ENCODE measurements at regions not wholly inside any gene's neighbourhood (a gene's known extent, or its start where the extent isn't known, plus 50 kb on each side); places are given as distances from the start of the nearest gene placed in this dataset.

DNA sequence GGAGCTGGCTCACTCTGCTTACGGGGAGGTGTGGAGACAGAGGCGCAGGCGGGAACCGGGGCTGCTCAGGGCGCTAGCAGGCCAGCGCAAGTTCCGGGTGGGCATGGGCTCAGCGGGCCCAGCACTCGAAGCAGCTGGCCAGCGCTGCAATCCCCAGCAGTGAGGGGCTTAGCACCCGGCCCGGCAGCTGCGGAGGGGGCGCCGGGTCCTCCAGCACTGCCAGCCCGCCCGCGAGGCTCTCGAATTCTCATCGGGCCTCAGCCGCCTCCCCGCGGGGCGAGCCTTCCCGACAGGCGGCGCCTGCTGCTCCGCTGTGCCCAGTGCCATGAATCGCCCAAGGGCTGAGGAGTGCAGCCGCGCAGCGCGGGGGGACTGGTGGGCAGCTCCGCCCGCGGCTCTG, 78.6 kb upstream of the MITF start:
- BruUV-seq (replicated peaks), result no TSS peak
- no peak overlapping the region for H3K9ac ChIP-seq (ENCODE audit: insufficient read depth in 1 of 2, low read depth in 2 of 2, low read length in 2 of 2)
- no peak for FAIRE-seq
- no peak for TF ChIP-seq KDM4B (IDR thresholded peaks at IDR 0.05; ENCODE audit: borderline replicate concordance in 2 of 2, low read depth in 1 of 2)
- no peak for TF ChIP-seq GTF2E2 (tag; IDR thresholded peaks at IDR 0.05)
- TF ChIP-seq BDP1 (IDR thresholded peaks at IDR 0.05; ENCODE audit: insufficient read depth, insufficient read length), result no peak
- TF ChIP-seq TAF7 (tag; IDR thresholded peaks at IDR 0.05), result no peak
- TF ChIP-seq HNRNPK (IDR thresholded peaks at IDR 0.05; ENCODE audit: low read depth, low read length, poor library complexity, severe bottlenecking), result no peak
- TF ChIP-seq YY1 (IDR thresholded peaks at IDR 0.05; ENCODE audit: borderline replicate concordance in 1 of 3, control insufficient read depth in 1 of 3, extremely low read depth in 1 of 3, insufficient read depth in 3 of 3, insufficient read length in 1 of 3, insufficient replicate concordance in 2 of 3, low read depth in 1 of 3, low read length in 2 of 3), result no peak
- no peak for TF ChIP-seq TBL1XR1 (IDR thresholded peaks at IDR 0.05; ENCODE audit: low read length in 2 of 2)
- no peak for TF ChIP-seq RAD51 (IDR thresholded peaks at IDR 0.05; ENCODE audit: borderline replicate concordance, low read depth)
- TF ChIP-seq, protein P1, sequence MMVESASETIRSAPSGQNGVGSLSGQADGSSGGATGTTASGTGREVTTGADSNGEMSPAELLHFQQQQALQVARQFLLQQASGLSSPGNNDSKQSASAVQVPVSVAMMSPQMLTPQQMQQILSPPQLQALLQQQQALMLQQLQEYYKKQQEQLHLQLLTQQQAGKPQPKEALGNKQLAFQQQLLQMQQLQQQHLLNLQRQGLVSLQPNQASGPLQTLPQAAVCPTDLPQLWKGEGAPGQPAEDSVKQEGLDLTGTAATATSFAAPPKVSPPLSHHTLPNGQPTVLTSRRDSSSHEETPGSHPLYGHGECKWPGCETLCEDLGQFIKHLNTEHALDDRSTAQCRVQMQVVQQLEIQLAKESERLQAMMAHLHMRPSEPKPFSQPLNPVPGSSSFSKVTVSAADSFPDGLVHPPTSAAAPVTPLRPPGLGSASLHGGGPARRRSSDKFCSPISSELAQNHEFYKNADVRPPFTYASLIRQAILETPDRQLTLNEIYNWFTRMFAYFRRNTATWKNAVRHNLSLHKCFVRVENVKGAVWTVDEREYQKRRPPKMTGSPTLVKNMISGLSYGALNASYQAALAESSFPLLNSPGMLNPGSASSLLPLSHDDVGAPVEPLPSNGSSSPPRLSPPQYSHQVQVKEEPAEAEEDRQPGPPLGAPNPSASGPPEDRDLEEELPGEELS (CRISPR knock-in tag; IDR thresholded peaks at IDR 0.05; ENCODE audit: borderline replicate concordance), result no peak
- no peak for TF ChIP-seq ZNF778 (CRISPR knock-in tag; IDR thresholded peaks at IDR 0.05)
- no peak for TF ChIP-seq SRSF7 (optimal IDR thresholded peaks at IDR 0.05; ENCODE audit: low read depth, low read length)
- no peak for TF ChIP-seq TCFL5 (CRISPR knock-in tag; conservative IDR thresholded peaks at IDR 0.05)
- TF ChIP-seq, protein P2, sequence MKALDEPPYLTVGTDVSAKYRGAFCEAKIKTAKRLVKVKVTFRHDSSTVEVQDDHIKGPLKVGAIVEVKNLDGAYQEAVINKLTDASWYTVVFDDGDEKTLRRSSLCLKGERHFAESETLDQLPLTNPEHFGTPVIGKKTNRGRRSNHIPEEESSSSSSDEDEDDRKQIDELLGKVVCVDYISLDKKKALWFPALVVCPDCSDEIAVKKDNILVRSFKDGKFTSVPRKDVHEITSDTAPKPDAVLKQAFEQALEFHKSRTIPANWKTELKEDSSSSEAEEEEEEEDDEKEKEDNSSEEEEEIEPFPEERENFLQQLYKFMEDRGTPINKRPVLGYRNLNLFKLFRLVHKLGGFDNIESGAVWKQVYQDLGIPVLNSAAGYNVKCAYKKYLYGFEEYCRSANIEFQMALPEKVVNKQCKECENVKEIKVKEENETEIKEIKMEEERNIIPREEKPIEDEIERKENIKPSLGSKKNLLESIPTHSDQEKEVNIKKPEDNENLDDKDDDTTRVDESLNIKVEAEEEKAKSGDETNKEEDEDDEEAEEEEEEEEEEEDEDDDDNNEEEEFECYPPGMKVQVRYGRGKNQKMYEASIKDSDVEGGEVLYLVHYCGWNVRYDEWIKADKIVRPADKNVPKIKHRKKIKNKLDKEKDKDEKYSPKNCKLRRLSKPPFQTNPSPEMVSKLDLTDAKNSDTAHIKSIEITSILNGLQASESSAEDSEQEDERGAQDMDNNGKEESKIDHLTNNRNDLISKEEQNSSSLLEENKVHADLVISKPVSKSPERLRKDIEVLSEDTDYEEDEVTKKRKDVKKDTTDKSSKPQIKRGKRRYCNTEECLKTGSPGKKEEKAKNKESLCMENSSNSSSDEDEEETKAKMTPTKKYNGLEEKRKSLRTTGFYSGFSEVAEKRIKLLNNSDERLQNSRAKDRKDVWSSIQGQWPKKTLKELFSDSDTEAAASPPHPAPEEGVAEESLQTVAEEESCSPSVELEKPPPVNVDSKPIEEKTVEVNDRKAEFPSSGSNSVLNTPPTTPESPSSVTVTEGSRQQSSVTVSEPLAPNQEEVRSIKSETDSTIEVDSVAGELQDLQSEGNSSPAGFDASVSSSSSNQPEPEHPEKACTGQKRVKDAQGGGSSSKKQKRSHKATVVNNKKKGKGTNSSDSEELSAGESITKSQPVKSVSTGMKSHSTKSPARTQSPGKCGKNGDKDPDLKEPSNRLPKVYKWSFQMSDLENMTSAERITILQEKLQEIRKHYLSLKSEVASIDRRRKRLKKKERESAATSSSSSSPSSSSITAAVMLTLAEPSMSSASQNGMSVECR (CRISPR knock-in tag; IDR thresholded peaks at IDR 0.05), result no peak
- H2AFZ ChIP-seq (ENCODE audit: low read depth, low read length), result no peak overlapping the region
- in situ Hi-C loops (cut with MboI) (loop anchor here (25.0 kb wide), 1 partner anchor 498 kb away; no protein-coding TSS in a partner anchor), intact Hi-C loops (cut with micrococcal nuclease) (no loop called here)
- no peak for DNase-seq (ENCODE audit: extremely low read depth in 1 of 4, low spot score in 3 of 4)
- peaks cover 5 to 21% of the 10 kb centered on the region in 2 experiments; a peak in 3 of 5 replicates for H3K27me3 ChIP-seq (ENCODE audit: control insufficient read depth in 2 of 2, insufficient read depth in 2 of 2, low read length in 2 of 2)
- no peaks in the 10 kb centered on the region for H3K36me3 ChIP-seq (ENCODE audit: control insufficient read depth, insufficient read depth, low read length)
- no peak overlapping the region for H3K4me2 ChIP-seq (ENCODE audit: insufficient read depth, low read length)
- H3K27ac ChIP-seq (ENCODE audit: extremely low read depth, low read depth, low read length), result no peak overlapping the region
- CTCF ChIA-PET (ENCODE audit: low intra/inter-chr PET ratio), result no interaction called here
- no peaks in the 10 kb centered on the region for H3K79me2 ChIP-seq (ENCODE audit: control insufficient read depth, insufficient read depth, low read length)
- no peak for ATAC-seq
- peaks cover 0 to 6% of the 10 kb centered on the region in 2 experiments; a peak in 3 of 5 replicates for H3K4me1 ChIP-seq (replicated peaks in 1 of 2; ENCODE audit: control insufficient read depth in 2 of 2, insufficient read depth in 2 of 2, low read length in 2 of 2)
- no peaks in the 10 kb centered on the region for H4K20me1 ChIP-seq (replicated peaks; ENCODE audit: control insufficient read depth, insufficient read depth, low read length)
- H3K4me3 ChIP-seq, result no peak overlapping the region
- no peaks in the 10 kb centered on the region for H3K9me3 ChIP-seq (replicated peaks; ENCODE audit: control insufficient read depth, insufficient read depth, low read depth, low read length)
- POLR2A ChIA-PET, result no interaction called here
- H3K9me1 ChIP-seq (ENCODE audit: control insufficient read depth, insufficient read depth, low read length), result no peaks in the 10 kb centered on the region
- WGBS (ENCODE audit: insufficient coverage, low coverage, missing lambda C conversion rate), result 60% methylated on average over 8 of the region's 36 CpGs
